ENCODE measurements at regions not wholly inside any gene's neighbourhood (a gene's known extent, or its start where the extent isn't known, plus 50 kb on each side); places are given as distances from the start of the nearest gene placed in this dataset.

DNA sequence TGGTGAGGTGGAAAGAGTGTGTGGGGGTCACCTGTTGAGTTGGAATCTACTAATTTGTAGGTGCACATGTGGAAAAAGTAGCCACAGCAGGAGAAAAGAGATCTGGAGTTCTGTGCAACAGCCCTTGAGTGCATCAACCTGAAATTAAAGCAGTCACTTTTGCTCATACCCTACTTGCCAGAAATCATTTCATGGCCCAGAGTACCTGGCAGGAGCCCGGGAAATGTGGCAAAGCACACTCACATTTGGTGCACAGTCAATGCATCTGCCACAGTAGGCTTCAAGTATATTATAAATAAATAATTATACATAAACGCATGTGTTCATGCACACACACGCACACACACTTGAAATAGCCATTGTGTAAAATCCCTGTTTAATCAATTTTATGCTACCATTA lies 203.0 kb downstream of the ICE1 start:
- Histone ChIP-seq H3K9me3 (peaks cover 10% of the 10 kb centered on the region), H3K36me3 (no peaks in the 10 kb centered on the region), H3K4me3 (no peak overlapping the region), H3K27me3 (ENCODE audit: low read depth) (no peaks in the 10 kb centered on the region), H3K27ac (no peak overlapping the region), H3K4me1 (no peaks in the 10 kb centered on the region)
- DNase-seq (no peak), ATAC-seq (no peak)
- TF ChIP-seq, protein P1, sequence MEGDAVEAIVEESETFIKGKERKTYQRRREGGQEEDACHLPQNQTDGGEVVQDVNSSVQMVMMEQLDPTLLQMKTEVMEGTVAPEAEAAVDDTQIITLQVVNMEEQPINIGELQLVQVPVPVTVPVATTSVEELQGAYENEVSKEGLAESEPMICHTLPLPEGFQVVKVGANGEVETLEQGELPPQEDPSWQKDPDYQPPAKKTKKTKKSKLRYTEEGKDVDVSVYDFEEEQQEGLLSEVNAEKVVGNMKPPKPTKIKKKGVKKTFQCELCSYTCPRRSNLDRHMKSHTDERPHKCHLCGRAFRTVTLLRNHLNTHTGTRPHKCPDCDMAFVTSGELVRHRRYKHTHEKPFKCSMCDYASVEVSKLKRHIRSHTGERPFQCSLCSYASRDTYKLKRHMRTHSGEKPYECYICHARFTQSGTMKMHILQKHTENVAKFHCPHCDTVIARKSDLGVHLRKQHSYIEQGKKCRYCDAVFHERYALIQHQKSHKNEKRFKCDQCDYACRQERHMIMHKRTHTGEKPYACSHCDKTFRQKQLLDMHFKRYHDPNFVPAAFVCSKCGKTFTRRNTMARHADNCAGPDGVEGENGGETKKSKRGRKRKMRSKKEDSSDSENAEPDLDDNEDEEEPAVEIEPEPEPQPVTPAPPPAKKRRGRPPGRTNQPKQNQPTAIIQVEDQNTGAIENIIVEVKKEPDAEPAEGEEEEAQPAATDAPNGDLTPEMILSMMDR (IDR thresholded peaks at IDR 0.05), result no peak
- intact Hi-C loops (cut with DNase I), result no loop called here

DNA sequence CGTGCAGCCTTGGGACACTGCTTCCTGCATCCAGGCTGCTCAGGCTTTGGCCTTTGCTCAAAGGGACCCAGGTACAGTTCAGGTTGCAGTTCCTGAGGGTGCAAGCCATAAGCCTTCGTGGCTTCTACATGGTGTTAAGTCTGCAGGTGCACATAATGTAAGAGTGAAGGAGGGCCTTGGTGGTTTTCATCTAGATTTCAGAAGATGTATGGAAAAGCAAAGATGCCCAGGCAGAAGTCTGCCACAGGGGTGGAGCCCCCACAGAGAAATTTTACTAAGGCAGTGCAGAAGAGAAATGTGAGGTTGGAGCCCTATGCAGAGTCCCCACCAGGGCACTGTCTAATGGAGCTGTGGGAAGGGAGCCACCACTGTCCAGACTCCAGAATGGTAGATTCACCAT lies 200.9 kb downstream of the ICE1 start:
- Histone ChIP-seq H3K36me3 (no peaks in the 10 kb centered on the region), H3K4me3 (no peak overlapping the region), H3K9me3 (peaks cover 10% of the 10 kb centered on the region), H3K27ac (no peak overlapping the region), H3K27me3 (ENCODE audit: low read depth) (no peaks in the 10 kb centered on the region), H3K4me1 (no peaks in the 10 kb centered on the region)
- intact Hi-C loops (cut with DNase I), result no loop called here
- no peak for DNase-seq
- TF ChIP-seq, protein P1 (IDR thresholded peaks at IDR 0.05), result no peak
- no peak for ATAC-seq

DNA sequence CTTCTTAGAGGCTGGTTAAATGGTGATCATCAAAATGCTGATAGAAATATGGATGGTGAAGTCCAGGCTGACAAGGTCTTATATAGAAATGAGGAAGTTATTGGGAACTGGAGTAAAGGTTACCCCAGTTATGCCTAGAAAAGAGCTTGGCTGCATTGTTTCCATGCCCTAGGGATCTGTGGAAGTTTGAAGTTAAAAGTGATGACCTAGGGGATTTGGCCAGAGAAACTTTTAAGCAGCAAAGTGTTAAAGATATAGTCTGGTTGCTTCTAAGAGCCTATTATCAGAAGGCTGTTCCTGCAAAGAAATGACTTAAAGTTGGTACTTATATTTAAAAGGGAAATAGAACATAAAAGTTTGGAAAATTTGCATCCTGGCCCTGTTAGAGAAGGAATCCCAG lies 200.3 kb downstream of the ICE1 start:
- DNase-seq, result no peak
- H3K9me3 ChIP-seq, result peaks cover 10% of the 10 kb centered on the region
- intact Hi-C loops (cut with DNase I), result no loop called here
- ATAC-seq, result no peak
- H3K4me3 ChIP-seq, result no peak overlapping the region
- H3K27me3 ChIP-seq (ENCODE audit: low read depth), result no peaks in the 10 kb centered on the region
- no peak overlapping the region for H3K27ac ChIP-seq
- H3K4me1 ChIP-seq, result no peaks in the 10 kb centered on the region
- TF ChIP-seq, protein P1 (IDR thresholded peaks at IDR 0.05), result no peak
- H3K36me3 ChIP-seq, result no peaks in the 10 kb centered on the region

DNA sequence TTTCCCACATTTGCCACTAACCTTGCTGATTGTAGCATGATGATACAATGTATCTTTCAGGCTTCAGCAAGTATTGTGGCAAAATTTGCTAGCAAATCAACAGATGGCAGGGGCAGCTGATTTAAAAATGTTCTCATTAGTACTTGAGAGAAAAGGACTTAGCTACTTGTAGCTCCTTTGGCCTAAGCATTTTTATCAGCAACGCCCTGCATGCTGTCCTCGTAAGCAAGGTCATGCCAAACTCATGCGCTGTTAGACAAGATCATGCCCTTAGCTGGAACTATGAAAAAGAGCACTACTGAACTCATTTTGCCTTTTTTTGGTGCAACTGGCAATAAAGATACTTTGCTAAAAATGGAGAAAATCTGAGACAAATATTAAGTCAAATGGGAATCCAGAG lies 197.1 kb downstream of the ICE1 start:
- H3K9me3 ChIP-seq, result peaks cover 10% of the 10 kb centered on the region
- H3K27me3 ChIP-seq (ENCODE audit: low read depth), result no peaks in the 10 kb centered on the region
- H3K4me3 ChIP-seq, result no peak overlapping the region
- TF ChIP-seq, protein P1 (IDR thresholded peaks at IDR 0.05), result no peak
- DNase-seq (no peak), ATAC-seq (no peak)
- H3K4me1 ChIP-seq, result no peaks in the 10 kb centered on the region
- H3K36me3 ChIP-seq, result no peaks in the 10 kb centered on the region
- intact Hi-C loops (cut with DNase I), result no loop called here
- no peak overlapping the region for H3K27ac ChIP-seq

DNA sequence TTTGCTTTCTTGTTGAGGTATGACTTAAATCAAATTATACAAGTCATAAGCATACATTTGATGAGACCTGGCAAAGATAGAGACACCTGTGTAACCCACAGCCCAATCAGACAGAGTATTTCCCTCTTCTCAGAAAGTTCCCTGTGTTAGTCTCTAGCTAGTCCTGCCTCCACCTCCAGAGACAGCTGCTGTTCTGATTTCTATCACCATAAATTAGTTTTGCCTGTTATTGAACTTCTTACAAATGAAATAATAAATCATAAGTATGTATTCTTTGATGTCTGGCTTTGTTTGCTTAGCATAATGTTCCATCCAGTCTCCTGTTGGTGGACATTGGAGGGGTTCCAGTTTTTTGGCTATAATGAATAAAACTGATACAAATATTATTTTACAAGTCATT lies 194.5 kb downstream of the ICE1 start:
- Histone ChIP-seq H3K4me3 (no peak overlapping the region), H3K9me3 (no peaks in the 10 kb centered on the region), H3K27ac (no peak overlapping the region), H3K4me1 (no peaks in the 10 kb centered on the region), H3K27me3 (ENCODE audit: low read depth) (no peaks in the 10 kb centered on the region), H3K36me3 (no peaks in the 10 kb centered on the region)
- DNase-seq (no peak), ATAC-seq (no peak)
- TF ChIP-seq, protein P1 (IDR thresholded peaks at IDR 0.05), result no peak
- intact Hi-C loops (cut with DNase I), result no loop called here

All from lower lobe of right lung (tissue), 2 donors.